Body of pancreas (tissue), 4 donors: ENCODE measurements at regions not wholly inside any gene's neighbourhood (a gene's known extent, or its start where the extent isn't known, plus 50 kb on each side); places are given as distances from the start of the nearest gene placed in this dataset.

Source experiments
- POLR2A ChIP-seq, 3 donors: fragments of 450-650 bp; IDR thresholded peaks; one replicate each; pipeline ENCODE4 v1.6.1; 2016; ENCODE audit warnings: antibody characterized with exemption in 3 of 3, mild to moderate bottlenecking in 2 of 3
- TF ChIP-seq, protein P1 (sequence below), 7 experiments: fragments of 450-650 bp in 4 of 7; fragments of 200-600 bp in 3 of 7; sonication (generic) in 3 of 7; IDR thresholded peaks; one replicate each; pipeline ENCODE4 v1.5.1; 2016 to 2019; ENCODE audit warnings: antibody characterized with exemption in 7 of 7

DNA sequence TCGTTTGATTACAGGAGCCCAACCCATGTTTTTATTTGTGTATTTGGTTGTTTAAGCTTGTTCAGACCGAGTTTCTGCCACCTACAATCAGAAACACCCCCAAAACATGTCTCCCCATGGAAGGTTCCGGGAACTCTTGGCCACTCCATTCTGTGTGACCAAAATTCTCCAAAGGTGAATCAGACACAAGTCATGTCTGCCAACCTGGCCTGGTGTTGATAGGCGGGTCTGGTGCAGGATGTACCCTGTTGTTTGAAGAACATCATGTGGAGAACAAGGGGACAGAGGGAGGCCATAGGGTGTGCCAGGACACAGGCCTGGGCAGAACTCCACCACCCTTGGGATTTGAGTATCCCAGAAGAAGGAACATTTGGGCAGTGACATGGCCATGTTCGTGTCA lies 147.1 kb upstream of the MYL2 start:
- TF ChIP-seq, protein P1, sequence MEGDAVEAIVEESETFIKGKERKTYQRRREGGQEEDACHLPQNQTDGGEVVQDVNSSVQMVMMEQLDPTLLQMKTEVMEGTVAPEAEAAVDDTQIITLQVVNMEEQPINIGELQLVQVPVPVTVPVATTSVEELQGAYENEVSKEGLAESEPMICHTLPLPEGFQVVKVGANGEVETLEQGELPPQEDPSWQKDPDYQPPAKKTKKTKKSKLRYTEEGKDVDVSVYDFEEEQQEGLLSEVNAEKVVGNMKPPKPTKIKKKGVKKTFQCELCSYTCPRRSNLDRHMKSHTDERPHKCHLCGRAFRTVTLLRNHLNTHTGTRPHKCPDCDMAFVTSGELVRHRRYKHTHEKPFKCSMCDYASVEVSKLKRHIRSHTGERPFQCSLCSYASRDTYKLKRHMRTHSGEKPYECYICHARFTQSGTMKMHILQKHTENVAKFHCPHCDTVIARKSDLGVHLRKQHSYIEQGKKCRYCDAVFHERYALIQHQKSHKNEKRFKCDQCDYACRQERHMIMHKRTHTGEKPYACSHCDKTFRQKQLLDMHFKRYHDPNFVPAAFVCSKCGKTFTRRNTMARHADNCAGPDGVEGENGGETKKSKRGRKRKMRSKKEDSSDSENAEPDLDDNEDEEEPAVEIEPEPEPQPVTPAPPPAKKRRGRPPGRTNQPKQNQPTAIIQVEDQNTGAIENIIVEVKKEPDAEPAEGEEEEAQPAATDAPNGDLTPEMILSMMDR (IDR thresholded peaks at IDR 0.05), result no peak
- TF ChIP-seq POLR2A (IDR thresholded peaks at IDR 0.05), result no peak
